ENCODE measurements at regions not wholly inside any gene's neighbourhood (a gene's known extent, or its start where the extent isn't known, plus 50 kb on each side); places are given as distances from the start of the nearest gene placed in this dataset.
A peak's percentile ranks its signal among the peaks of the same experiment; 100 is the strongest.

- TF ChIP-seq POLR2AphosphoS2 (IDR thresholded peaks at IDR 0.05; ENCODE audit: low read depth, low read length) (no peak), ZNF282 (IDR thresholded peaks at IDR 0.05; ENCODE audit: partially characterized antibody) (no peak), ZBTB14 (CRISPR knock-in tag; IDR thresholded peaks at IDR 0.05) (no peak), KDM5A (IDR thresholded peaks at IDR 0.05; ENCODE audit: borderline replicate concordance, low read length) (no peak), FOXC1 (CRISPR knock-in tag; IDR thresholded peaks at IDR 0.05; ENCODE audit: borderline replicate concordance) (no peak), ZNF205 (CRISPR knock-in tag; IDR thresholded peaks at IDR 0.05) (peak; percentile 82), ZNF274 (CRISPR knock-in tag; IDR thresholded peaks at IDR 0.05) (no peak), MAFF (IDR thresholded peaks at IDR 0.05; ENCODE audit: low read depth, low read length) (0 out of 2 replicates have a peak, but pooled peaks have one; percentile 15), TRIM22 (IDR thresholded peaks at IDR 0.05) (no peak), ZNF20 (CRISPR knock-in tag; IDR thresholded peaks at IDR 0.05) (no peak), ZFP82 (CRISPR knock-in tag; IDR thresholded peaks at IDR 0.05; ENCODE audit: borderline replicate concordance) (no peak), CTCF (CRISPR knock-in tag; IDR thresholded peaks at IDR 0.05) (no peak), CCAR2 (optimal IDR thresholded peaks at IDR 0.05; ENCODE audit: low read depth, low read length) (no peak), GFI1 (CRISPR knock-in tag; IDR thresholded peaks at IDR 0.05; ENCODE audit: borderline replicate concordance) (peak; percentile 72; the same call in 1 of the 2 replicates), HNF1B (CRISPR knock-in tag; IDR thresholded peaks at IDR 0.05) (peak; percentile 90), ZNF207 (IDR thresholded peaks at IDR 0.05; ENCODE audit: borderline replicate concordance) (no peak), ZNF367 (CRISPR knock-in tag; IDR thresholded peaks at IDR 0.05; ENCODE audit: borderline replicate concordance) (no peak), BRCA1 (CRISPR knock-in tag; IDR thresholded peaks at IDR 0.05) (0 out of 2 replicates have a peak, but pooled peaks have one; percentile 67), HOXA7 (CRISPR knock-in tag; IDR thresholded peaks at IDR 0.05) (no peak), RNF2 (conservative IDR thresholded peaks at IDR 0.05; ENCODE audit: low read depth) (no peak), HIVEP1 (CRISPR knock-in tag; IDR thresholded peaks at IDR 0.05) (no peak), ZNF75D (CRISPR knock-in tag; IDR thresholded peaks at IDR 0.05; ENCODE audit: borderline replicate concordance) (no peak), NR1H2 (CRISPR knock-in tag; IDR thresholded peaks at IDR 0.05; ENCODE audit: borderline replicate concordance, low read depth) (no peak), GATA4 (IDR thresholded peaks at IDR 0.05; ENCODE audit: borderline replicate concordance, low read depth) (peak; percentile 68; the same call in 1 of the 2 replicates), IRF2 (CRISPR knock-in tag; IDR thresholded peaks at IDR 0.05) (peak; percentile 97)
- TF ChIP-seq, protein P1, sequence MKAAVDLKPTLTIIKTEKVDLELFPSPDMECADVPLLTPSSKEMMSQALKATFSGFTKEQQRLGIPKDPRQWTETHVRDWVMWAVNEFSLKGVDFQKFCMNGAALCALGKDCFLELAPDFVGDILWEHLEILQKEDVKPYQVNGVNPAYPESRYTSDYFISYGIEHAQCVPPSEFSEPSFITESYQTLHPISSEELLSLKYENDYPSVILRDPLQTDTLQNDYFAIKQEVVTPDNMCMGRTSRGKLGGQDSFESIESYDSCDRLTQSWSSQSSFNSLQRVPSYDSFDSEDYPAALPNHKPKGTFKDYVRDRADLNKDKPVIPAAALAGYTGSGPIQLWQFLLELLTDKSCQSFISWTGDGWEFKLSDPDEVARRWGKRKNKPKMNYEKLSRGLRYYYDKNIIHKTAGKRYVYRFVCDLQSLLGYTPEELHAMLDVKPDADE (CRISPR knock-in tag; IDR thresholded peaks at IDR 0.05) = no peak
Measured at GRCh38 chr3:28114893-28115292, 126.5 kb upstream of the CMC1 start (continued).

All from HepG2 (cell line).